ENCODE measurements at regions not wholly inside any gene's neighbourhood (a gene's known extent, or its start where the extent isn't known, plus 50 kb on each side); places are given as distances from the start of the nearest gene placed in this dataset.

DNA sequence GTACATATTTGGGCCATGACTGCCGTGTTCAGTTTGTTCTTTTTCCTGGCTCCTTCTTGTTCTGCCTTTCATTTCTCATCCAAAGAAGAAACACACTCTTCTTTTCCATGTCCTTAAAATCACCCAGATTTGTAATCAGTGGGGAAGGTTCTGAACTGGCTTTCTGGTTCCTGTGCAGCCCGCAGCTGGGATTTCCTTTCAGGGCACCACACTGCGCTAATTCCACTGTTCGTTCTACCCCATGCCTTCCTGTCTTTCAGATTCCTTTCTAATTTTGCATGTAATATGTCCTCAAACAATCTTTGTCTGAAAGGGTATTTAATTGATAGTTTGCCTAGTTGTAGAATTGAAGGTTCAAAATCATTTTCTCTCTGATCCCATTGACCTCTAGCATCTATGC is 94.1 kb downstream of the HS1BP3 start (continued):
- TF ChIP-seq, protein P1, sequence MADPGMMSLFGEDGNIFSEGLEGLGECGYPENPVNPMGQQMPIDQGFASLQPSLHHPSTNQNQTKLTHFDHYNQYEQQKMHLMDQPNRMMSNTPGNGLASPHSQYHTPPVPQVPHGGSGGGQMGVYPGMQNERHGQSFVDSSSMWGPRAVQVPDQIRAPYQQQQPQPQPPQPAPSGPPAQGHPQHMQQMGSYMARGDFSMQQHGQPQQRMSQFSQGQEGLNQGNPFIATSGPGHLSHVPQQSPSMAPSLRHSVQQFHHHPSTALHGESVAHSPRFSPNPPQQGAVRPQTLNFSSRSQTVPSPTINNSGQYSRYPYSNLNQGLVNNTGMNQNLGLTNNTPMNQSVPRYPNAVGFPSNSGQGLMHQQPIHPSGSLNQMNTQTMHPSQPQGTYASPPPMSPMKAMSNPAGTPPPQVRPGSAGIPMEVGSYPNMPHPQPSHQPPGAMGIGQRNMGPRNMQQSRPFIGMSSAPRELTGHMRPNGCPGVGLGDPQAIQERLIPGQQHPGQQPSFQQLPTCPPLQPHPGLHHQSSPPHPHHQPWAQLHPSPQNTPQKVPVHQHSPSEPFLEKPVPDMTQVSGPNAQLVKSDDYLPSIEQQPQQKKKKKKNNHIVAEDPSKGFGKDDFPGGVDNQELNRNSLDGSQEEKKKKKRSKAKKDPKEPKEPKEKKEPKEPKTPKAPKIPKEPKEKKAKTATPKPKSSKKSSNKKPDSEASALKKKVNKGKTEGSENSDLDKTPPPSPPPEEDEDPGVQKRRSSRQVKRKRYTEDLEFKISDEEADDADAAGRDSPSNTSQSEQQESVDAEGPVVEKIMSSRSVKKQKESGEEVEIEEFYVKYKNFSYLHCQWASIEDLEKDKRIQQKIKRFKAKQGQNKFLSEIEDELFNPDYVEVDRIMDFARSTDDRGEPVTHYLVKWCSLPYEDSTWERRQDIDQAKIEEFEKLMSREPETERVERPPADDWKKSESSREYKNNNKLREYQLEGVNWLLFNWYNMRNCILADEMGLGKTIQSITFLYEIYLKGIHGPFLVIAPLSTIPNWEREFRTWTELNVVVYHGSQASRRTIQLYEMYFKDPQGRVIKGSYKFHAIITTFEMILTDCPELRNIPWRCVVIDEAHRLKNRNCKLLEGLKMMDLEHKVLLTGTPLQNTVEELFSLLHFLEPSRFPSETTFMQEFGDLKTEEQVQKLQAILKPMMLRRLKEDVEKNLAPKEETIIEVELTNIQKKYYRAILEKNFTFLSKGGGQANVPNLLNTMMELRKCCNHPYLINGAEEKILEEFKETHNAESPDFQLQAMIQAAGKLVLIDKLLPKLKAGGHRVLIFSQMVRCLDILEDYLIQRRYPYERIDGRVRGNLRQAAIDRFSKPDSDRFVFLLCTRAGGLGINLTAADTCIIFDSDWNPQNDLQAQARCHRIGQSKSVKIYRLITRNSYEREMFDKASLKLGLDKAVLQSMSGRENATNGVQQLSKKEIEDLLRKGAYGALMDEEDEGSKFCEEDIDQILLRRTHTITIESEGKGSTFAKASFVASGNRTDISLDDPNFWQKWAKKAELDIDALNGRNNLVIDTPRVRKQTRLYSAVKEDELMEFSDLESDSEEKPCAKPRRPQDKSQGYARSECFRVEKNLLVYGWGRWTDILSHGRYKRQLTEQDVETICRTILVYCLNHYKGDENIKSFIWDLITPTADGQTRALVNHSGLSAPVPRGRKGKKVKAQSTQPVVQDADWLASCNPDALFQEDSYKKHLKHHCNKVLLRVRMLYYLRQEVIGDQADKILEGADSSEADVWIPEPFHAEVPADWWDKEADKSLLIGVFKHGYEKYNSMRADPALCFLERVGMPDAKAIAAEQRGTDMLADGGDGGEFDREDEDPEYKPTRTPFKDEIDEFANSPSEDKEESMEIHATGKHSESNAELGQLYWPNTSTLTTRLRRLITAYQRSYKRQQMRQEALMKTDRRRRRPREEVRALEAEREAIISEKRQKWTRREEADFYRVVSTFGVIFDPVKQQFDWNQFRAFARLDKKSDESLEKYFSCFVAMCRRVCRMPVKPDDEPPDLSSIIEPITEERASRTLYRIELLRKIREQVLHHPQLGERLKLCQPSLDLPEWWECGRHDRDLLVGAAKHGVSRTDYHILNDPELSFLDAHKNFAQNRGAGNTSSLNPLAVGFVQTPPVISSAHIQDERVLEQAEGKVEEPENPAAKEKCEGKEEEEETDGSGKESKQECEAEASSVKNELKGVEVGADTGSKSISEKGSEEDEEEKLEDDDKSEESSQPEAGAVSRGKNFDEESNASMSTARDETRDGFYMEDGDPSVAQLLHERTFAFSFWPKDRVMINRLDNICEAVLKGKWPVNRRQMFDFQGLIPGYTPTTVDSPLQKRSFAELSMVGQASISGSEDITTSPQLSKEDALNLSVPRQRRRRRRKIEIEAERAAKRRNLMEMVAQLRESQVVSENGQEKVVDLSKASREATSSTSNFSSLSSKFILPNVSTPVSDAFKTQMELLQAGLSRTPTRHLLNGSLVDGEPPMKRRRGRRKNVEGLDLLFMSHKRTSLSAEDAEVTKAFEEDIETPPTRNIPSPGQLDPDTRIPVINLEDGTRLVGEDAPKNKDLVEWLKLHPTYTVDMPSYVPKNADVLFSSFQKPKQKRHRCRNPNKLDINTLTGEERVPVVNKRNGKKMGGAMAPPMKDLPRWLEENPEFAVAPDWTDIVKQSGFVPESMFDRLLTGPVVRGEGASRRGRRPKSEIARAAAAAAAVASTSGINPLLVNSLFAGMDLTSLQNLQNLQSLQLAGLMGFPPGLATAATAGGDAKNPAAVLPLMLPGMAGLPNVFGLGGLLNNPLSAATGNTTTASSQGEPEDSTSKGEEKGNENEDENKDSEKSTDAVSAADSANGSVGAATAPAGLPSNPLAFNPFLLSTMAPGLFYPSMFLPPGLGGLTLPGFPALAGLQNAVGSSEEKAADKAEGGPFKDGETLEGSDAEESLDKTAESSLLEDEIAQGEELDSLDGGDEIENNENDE (IDR thresholded peaks at IDR 0.05; ENCODE audit: insufficient replicate concordance, low read length), result no peak
- TF ChIP-seq, protein P2, sequence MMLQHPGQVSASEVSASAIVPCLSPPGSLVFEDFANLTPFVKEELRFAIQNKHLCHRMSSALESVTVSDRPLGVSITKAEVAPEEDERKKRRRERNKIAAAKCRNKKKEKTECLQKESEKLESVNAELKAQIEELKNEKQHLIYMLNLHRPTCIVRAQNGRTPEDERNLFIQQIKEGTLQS (IDR thresholded peaks at IDR 0.05; ENCODE audit: insufficient read depth, low read depth, low read length), result no peak
- TF ChIP-seq SIRT6 (IDR thresholded peaks at IDR 0.05; ENCODE audit: low read length) (no peak), FOSL1 (IDR thresholded peaks at IDR 0.05; ENCODE audit: insufficient read depth, low read depth, low read length) (no peak), POLR2A (IDR thresholded peaks at IDR 0.05; ENCODE audit: control extremely low read depth in 1 of 2, low read depth in 2 of 2, low read length in 2 of 2) (no peak), PHF8 (conservative IDR thresholded peaks at IDR 0.05; ENCODE audit: low read depth, low read length) (no peak), TBP (IDR thresholded peaks at IDR 0.05; ENCODE audit: low read depth, low read length) (no peak)
- TF ChIP-seq, protein P3, sequence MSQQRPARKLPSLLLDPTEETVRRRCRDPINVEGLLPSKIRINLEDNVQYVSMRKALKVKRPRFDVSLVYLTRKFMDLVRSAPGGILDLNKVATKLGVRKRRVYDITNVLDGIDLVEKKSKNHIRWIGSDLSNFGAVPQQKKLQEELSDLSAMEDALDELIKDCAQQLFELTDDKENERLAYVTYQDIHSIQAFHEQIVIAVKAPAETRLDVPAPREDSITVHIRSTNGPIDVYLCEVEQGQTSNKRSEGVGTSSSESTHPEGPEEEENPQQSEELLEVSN (IDR thresholded peaks at IDR 0.05), result no peak
- TF ChIP-seq, protein P4, sequence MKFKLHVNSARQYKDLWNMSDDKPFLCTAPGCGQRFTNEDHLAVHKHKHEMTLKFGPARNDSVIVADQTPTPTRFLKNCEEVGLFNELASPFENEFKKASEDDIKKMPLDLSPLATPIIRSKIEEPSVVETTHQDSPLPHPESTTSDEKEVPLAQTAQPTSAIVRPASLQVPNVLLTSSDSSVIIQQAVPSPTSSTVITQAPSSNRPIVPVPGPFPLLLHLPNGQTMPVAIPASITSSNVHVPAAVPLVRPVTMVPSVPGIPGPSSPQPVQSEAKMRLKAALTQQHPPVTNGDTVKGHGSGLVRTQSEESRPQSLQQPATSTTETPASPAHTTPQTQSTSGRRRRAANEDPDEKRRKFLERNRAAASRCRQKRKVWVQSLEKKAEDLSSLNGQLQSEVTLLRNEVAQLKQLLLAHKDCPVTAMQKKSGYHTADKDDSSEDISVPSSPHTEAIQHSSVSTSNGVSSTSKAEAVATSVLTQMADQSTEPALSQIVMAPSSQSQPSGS (IDR thresholded peaks at IDR 0.05; ENCODE audit: low read length), result no peak
